GM13977 (cell line): ENCODE measurements at regions not wholly inside any gene's neighbourhood (a gene's known extent, or its start where the extent isn't known, plus 50 kb on each side); places are given as distances from the start of the nearest gene placed in this dataset.

Experiments
- DNase-seq: peaks from one replicate; pipeline ENCODE4 v3.0.0; 2012; ENCODE audit warnings: low spot score
- in situ Hi-C: fragments of 300-500 bp; cut with MboI; formaldehyde crosslinking; loops from one replicate; pipeline ENCODE4 v1.12.0; 2022; ENCODE audit warnings: low sequenced_read_pairs, low pct_unique_long_range_greater_than_20kb, mixed read lengths, inconsistent platforms; ENCODE audit not compliant: unreplicated experiment
- TF ChIP-seq, protein P1 (sequence below): IDR thresholded peaks from 2 replicates; pipeline ENCODE4 v1.5.1; 2012; ENCODE audit warnings: mild to moderate bottlenecking, control low read depth; ENCODE audit not compliant: insufficient read depth; ENCODE audit errors: extremely low read depth, missing control alignments

DNA sequence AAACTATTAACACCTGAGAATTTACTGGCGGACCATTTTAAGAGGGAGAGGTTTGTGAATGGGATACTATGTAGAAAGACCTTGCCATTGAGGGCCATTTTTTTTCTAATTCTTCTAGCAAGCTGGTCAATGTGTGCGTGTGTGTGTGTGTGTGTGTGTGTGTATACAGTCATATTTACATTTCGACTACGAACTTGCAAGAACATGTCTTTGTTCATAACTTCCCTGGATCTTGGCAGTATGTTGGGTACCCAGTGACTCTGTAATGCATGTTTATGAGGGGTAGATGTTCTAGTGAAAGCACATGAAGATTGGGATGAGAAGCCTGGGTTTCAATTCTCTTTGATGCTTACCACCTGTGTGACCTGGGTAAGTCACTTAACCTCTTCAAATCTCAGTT, 133.6 kb downstream of the UBE2E3 start:
- no peak for DNase-seq
- in situ Hi-C loops = loop anchor here (10.0 to 25.0 kb wide), 2 partner anchors 123 to 191 kb away; no protein-coding TSS in a partner anchor
- TF ChIP-seq, protein P1, sequence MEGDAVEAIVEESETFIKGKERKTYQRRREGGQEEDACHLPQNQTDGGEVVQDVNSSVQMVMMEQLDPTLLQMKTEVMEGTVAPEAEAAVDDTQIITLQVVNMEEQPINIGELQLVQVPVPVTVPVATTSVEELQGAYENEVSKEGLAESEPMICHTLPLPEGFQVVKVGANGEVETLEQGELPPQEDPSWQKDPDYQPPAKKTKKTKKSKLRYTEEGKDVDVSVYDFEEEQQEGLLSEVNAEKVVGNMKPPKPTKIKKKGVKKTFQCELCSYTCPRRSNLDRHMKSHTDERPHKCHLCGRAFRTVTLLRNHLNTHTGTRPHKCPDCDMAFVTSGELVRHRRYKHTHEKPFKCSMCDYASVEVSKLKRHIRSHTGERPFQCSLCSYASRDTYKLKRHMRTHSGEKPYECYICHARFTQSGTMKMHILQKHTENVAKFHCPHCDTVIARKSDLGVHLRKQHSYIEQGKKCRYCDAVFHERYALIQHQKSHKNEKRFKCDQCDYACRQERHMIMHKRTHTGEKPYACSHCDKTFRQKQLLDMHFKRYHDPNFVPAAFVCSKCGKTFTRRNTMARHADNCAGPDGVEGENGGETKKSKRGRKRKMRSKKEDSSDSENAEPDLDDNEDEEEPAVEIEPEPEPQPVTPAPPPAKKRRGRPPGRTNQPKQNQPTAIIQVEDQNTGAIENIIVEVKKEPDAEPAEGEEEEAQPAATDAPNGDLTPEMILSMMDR = no peak

DNA sequence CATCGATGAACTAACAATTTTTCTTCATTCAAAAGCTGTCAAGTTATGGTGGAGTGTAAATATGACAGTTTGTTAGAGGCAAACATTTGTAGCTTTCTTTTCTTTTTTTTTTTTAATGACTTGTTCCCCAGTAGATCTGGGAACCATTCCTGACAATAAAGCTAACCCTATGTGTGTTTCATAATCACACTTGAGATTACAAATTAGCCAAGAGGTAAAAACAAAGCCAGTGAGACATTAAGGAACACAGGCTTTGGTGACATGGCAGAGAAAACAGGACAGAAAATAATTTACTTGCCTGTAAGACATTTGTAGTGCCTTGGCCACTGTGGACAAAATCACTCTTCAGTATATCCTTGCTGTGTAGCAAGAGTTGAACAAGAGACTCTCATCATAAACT, 135.9 kb downstream of the UBE2E3 start:
- TF ChIP-seq, protein P1 = no peak
- DNase-seq = no peak
- in situ Hi-C loops = loop anchor here (10.0 to 25.0 kb wide), 2 partner anchors 121 to 189 kb away; no protein-coding TSS in a partner anchor

DNA sequence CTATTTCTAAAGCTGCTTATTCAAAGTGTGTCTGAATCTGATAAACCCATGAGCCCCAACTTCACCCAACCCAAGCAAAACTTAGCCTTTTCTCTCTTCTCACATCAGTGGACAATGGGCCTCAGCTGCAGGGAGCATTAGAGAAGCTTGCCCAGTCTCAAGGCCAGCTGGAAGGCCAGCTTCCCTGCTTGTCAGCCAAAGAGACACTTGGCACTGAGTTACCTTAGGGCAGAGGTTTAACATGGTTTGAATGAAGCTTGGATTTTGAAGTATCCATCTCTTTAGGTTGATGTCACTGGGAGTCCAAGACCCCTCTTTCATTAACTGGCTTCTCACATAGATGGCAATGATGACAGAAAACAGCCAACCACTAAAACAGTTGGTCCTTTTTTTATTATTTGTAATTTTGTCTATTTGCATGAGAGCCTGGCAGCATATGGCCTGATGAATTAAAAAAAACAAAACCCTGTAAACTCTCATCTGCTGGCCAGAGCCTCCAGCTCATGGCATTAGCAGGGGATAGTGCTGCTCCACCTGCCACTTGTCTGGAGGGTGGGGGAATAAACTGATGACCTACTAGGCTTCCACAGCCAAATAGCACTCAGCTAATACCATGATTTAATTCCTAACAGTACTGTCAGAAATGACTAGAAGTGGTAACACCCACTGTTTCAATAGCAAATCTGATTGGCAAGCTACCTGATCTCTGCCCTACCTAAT, 137.0 kb downstream of the UBE2E3 start:
- no peak for DNase-seq
- in situ Hi-C loops = loop anchor here (10.0 to 25.0 kb wide), 2 partner anchors 120 to 187 kb away; no protein-coding TSS in a partner anchor
- TF ChIP-seq, protein P1 = no peak

DNA sequence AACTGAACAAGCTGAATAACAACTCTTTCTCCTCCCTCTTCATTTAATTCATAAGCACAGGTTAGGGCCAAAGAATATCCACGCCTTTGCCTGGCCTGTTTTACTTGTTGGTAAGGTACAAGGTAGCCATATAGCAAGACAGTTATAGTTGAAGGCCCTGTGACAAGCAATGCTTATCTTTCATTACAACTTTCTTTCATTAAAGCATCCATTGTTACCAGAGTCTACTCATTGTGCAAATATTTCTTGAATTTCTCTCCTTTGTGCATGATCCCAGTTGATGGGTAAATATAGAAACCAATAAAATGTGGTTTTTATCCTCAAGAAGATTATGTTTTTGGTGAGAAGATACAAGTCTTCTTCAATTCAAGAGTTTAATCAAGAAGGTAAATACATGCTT, 140.2 kb downstream of the UBE2E3 start:
- in situ Hi-C loops = loop anchor here (25.0 kb wide), 1 partner anchor 117 kb away; no protein-coding TSS in a partner anchor
- TF ChIP-seq, protein P1 = no peak
- no peak for DNase-seq

DNA sequence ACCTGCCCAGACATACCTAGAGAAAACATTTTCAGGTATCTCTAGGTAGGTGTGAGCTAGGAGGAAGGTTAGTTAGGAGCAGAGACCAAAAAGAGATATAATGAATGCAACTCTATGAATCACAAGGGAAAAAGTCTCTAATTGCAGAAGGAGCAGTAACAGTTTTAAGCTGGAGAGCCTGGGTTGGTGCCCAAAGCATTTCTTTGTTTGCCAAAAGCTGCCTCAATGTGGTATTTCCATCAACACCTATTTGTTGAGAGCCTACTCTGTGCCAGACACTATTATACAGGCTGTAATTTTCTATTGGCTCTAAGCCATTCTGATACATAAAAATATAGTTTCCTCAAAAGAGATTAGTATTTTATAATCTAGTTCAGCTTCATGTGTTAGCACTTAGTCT, 141.6 kb downstream of the UBE2E3 start:
- DNase-seq = no peak
- TF ChIP-seq, protein P1 = no peak
- in situ Hi-C loops = loop anchor here (25.0 kb wide), 1 partner anchor 115 kb away; no protein-coding TSS in a partner anchor

DNA sequence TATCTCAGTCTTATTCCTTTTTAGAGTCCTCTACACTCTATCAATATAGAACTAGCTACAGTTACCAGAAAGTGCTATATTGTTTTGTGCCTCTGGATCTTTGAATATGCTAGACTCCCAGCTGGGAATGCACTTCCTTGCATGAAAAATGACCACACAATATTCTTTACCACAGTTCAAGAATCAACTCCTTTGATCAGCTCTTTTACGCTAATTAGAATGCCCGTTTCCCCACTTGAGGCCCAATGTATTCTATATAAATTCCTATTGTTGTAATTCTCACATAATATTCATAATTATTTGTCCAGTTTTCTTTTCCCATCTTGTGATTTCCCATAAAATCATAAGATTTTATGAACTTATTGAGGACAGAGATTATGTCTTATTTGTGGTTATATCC, 142.2 kb downstream of the UBE2E3 start:
- in situ Hi-C loops = loop anchor here (25.0 kb wide), 1 partner anchor 115 kb away; no protein-coding TSS in a partner anchor
- TF ChIP-seq, protein P1 = no peak
- DNase-seq = no peak
